Body of pancreas (tissue), 4 donors: ENCODE measurements at regions not wholly inside any gene's neighbourhood (a gene's known extent, or its start where the extent isn't known, plus 50 kb on each side); places are given as distances from the start of the nearest gene placed in this dataset.

Experiments used
- POLR2A ChIP-seq, 3 donors: fragments of 450-650 bp; IDR thresholded peaks; one replicate each; pipeline ENCODE4 v1.6.1; 2016; ENCODE audit warnings: antibody characterized with exemption in 3 of 3, mild to moderate bottlenecking in 2 of 3
- TF ChIP-seq, protein P1 (sequence below), 7 experiments: fragments of 450-650 bp in 4 of 7; fragments of 200-600 bp in 3 of 7; sonication (generic) in 3 of 7; IDR thresholded peaks; one replicate each; pipeline ENCODE4 v1.5.1; 2016 to 2019; ENCODE audit warnings: antibody characterized with exemption in 7 of 7

GRCh38 chr10:130844310-130844709, 467.2 kb downstream of the TCERG1L start:
- TF ChIP-seq, protein P1, sequence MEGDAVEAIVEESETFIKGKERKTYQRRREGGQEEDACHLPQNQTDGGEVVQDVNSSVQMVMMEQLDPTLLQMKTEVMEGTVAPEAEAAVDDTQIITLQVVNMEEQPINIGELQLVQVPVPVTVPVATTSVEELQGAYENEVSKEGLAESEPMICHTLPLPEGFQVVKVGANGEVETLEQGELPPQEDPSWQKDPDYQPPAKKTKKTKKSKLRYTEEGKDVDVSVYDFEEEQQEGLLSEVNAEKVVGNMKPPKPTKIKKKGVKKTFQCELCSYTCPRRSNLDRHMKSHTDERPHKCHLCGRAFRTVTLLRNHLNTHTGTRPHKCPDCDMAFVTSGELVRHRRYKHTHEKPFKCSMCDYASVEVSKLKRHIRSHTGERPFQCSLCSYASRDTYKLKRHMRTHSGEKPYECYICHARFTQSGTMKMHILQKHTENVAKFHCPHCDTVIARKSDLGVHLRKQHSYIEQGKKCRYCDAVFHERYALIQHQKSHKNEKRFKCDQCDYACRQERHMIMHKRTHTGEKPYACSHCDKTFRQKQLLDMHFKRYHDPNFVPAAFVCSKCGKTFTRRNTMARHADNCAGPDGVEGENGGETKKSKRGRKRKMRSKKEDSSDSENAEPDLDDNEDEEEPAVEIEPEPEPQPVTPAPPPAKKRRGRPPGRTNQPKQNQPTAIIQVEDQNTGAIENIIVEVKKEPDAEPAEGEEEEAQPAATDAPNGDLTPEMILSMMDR (IDR thresholded peaks at IDR 0.05) = no peak
- no peak for TF ChIP-seq POLR2A (IDR thresholded peaks at IDR 0.05)
